Activated T-cell treated with anti-CD3 and anti-CD28 coated beads, Interleukin-2, amount 50 U/mL, for 1 hour (primary cell): ENCODE measurements at regions not wholly inside any gene's neighbourhood (a gene's known extent, or its start where the extent isn't known, plus 50 kb on each side); places are given as distances from the start of the nearest gene placed in this dataset.
"Not testable (repeated sequence)": the region's sequence is repeated elsewhere in the genome, so short reads cannot be mapped to it uniquely, and the experiment has no call there.

Experiments
- DNase-seq: peaks from one replicate; pipeline ENCODE4 v3.0.0-alpha.2; 2020

DNA sequence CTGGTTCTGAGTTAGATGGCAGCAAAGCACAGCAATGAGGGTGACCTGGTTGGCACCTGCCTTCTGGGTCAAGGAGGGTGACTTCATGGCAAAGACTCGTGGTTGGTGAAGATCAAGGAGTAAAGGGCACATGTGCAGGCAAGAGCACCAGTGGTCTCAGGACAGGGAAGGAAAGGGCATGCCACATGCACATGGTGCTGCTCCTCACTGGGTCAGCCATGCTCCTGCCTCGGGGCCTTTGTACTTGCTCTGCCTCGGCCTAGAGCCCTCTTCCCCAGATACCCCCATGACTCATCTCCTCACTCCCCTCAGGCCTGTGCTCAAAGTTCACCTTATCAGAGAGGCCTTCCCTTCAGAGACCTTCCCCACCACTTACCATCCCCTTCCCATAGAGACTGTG lies 106.7 kb upstream of the KDM7A start:
- DNase-seq = no peak

DNA sequence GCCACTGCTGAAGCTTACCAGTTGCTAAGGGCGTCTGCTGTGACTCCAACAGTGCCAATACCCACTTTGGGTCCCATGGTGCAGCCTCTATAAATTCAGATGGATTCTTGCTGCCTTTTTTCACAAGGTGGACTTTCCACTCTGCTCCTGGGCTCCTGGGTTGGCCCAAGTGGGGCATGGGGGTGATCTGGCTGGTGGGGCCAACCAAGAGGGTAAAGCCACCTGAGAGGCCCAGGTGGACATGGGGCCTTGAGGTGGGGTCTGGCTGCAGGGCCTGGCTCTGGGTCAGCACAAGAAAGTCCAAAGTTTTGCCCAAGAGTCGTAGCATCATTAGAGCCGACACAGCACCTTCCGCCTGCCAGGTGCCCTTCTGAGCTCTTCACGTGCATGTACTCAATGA lies 105.2 kb upstream of the KDM7A start:
- no peak for DNase-seq

DNA sequence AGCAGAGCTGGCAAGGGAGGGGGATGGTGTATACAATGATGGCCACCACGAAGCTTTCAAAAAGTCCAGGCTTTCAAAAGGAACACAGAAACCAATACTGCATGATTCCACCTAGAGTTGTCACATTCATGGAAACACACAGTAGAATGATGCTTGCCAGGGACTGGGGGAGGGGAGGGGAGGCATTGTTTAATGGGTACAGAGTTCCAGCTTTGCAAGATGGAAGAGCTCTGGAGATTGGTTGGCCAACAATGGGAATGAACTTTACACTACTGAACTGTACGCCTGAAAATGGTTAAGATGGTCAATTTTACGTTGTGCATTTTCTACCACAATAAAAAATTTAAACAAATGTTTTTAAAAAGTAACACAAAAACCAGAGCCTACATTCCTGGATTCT lies 104.5 kb upstream of the KDM7A start:
- no peak for DNase-seq

DNA sequence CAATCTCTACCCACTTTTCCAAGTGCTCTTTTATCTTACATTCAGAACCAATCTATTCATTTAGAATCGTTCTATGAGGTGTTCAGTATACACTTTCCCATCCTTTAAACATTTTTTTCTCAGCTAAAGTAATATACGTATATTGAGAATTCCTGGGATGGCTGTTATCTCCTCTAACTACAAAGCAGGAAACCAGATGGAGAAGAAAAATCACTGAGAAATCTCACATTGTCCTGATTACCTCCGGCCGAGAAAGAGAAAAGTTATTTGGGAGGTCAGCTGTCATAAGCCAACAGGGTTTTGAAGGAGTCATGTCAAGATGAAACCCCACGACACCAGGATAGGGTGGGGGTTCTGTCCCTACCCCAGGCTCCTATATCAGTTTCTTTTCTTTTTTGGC lies 99.2 kb upstream of the KDM7A start:
- DNase-seq = no peak

DNA sequence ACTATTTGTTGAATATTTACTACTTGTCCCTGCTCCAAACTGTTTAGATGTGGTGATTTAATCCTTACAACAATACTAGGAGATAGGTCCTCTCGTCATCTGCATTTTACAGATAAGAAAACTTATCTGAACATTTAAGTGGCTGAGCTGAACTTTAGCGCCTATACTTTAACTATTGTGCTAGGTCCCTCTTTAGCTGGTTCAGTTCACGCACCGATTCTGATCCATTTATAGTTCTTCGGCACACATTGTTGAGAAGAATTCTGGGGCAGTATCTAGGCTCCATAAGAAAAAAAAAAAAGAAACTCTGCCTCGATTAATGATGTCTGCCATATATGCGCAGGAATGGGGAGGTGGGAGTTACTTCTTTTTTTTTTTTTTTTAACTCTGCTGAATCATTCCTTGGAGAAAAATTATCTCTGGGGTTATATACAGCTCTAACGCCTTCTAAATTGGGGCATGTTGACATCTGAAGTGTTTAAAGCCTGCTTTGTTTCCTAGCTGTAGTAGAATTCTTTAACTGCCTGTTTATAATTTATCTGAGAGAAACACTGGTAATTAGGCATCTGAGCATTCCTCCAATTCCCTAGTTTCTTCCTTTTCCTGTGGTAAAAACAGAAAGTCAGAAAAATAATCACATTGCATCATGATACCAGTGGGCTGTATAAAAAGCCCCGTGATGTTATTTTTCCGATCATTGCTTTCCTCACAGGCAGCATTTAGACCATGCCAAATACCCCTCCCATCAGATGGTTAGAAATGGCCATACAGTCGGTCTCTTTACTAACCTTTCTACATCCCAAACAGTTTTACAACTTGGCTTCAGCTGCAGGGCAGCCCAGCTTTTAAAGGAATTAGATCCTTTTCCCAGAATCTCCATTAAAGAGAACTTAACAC lies 98.5 kb upstream of the KDM7A start:
- DNase-seq = no peak

DNA sequence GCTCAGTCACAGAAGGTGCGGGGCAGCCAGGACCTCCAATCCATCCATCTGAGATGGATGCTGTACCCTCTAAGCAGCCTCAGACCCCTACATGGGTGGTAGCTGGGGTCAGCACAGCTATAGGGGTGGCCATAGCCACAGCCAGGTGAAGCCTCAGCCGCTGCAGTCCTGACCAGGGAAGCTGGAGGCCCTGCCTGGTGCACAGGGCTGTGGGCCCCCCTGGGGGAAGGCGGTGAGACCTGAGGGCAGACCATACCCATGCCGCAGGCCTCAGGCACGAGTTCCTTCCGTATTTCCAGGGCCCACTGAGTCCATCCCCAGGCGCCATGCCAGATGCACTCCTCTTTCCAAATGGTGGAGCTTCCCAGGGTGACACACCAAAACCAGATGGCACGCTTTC lies 96.6 kb upstream of the KDM7A start:
- no peak for DNase-seq

DNA sequence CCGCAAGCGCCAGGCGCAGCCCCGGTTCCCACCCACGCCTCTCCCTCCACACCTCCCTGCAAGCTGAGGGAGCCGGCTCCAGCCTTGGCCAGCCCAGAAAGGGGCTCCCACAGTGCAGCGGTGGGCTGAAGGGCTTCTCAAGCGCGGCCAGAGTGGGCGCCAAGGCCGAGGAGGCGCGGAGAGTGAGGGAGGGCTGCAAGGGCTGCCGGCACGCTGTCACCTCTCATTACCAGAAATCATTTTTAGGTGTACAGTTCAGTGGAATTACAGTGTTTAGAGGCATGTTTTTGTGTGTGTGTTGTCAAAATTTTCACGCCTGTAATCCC lies 94.8 kb upstream of the KDM7A start:
- DNase-seq = not testable (repeated sequence)

DNA sequence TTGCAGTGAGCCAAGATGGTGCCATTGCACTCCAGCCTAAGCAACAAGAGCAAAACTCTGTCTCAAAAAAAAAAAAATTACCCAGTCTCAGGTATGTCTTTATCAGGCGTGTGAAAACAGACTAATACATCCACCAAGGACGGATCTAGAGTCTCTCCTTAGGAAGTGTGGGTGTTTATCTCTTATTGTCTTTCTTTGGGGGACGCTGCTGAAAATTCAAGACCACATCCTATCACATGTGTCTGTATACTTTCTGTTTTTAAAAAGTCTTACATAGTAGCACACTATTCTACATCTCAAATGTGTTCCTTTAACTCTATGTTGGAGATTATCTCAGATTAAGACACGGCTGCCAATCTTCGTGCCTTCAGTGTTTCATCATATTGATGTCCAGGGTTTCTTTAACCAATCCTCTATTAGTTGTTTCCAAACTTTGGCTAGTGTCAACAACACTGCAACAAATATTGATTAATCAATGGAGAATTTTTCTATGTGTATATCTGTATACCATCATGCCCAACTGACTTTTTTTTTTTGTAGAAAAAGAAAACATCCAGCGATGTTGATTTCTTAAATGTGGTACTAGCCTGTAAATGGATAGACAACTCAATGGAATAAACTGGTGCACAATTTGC lies 92.3 kb upstream of the KDM7A start:
- no peak for DNase-seq

DNA sequence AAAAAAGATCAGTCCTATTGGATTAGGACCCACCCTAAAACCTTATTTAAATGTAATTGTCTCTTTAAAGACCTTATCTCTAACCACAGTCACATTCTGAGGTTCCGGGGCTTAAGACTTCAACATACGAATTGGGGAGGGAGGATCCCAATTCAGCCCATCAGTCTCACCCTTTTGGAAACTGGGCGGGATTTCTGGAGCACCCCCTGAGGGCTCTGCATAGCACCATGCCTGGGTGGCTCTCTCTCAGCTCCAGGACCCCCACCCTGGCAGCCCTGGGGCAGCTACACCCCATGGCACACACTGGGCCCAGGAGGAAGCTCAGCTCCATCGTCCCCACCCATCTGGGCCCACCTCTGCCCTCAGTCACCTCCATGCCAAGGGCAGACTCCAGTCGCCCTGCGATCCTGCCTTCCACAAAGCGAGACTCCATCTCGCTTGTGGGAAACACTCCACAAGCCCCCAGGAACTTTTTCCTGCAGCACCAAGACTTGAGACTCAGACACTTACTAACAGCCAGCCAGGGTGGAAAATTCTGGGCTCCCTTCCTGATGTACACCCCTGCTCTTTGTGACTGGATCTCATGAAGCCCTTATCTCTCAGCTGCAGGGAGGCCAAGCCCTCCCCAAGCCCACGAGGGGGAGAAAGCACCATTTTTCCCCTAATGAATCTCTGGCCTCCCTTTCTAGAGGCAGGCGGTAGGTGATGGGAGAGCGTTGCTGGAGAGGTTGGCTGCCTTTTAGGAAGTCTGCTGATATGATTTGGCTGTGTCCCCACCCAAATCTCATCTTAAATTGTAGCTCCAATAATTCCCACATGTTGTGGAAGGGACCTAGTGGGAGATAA lies 90.8 kb upstream of the KDM7A start:
- DNase-seq = no peak

DNA sequence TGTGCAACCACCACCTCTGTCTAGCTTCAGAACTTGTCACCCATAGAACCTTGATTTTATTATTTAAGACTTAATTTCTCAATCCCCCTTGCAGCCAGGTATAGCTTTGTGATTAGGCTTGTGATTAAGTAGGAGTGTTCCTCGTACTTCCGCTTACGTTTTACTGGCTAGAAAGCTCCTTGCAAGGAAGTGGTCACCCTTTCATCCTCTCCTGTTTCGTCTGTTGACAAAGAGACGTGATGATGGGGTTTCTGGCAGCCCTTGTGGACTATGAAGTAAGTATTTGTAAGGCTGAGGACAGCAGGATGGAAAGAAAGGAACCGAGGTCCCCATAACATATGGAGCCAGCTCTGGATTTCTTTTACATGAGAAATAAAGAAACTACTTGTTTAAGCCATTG lies 86.5 kb upstream of the KDM7A start:
- no peak for DNase-seq

DNA sequence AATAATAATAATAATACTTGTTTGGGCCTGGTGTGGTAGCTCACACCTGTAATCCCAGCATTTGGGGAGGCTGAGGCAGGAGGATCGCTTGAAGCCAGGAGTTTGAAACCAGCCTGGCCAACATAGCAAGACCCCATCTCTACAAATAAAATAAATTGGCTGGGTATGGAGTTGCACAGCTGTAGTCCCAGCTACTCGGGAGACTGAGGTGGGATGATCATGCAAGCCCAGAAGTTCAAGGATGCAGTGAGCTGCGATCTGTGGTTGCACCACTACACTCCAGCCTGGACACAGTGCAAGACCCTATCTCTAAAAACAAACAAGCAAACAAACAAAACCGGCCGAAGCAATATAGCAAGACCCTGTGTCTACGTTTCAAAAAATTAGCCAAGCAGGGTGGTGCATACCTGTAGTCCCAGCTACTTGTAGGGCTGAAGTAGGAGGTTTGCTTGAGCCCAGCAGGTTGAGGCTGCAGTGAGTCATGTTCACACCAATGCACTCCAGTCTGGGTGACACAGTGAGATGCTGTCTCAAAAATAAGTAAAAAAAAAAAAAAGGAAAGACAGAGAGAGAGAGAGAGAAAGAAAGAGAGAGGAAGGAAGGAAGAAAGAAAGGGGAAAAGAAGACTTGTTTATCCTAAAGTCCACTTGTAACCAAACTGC lies 85.6 kb upstream of the KDM7A start:
- DNase-seq = no peak

DNA sequence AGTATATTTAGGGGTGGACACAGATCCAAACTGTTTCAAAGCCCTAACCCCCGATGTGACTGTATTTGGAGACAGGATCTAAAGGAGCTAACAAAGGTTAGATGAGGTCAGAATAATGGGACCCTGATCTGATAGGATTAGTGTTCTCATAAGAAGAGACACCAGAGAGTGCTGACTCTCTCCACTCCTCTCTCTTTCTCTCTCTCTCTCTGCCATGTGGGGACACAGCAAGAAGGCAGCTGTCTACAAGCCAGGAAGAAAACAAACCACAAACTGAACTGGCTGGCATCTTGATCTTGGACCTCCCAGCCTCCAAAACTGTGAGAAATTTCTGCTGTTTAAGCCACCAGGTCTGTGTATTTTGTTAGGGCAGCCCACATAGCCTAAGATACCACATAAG lies 84.7 kb upstream of the KDM7A start:
- DNase-seq = no peak

DNA sequence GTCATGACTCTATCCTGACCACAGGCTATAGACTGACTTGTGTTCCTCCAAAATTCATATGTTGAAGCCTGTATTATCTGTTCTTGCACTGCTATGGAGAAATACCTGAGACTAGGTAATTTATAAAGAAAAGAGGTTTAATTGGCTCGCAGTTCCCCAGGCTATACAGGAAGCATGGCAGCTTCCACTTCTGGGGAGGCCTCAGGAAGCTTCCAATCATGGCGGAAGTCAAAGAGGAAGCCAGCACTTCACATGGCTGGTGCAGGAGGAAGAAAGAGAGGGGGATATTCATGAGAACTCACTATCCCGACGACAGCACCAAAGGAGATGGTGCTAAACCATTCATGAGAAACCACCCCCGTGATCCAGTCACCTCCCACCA lies 84.3 kb upstream of the KDM7A start:
- no peak for DNase-seq

DNA sequence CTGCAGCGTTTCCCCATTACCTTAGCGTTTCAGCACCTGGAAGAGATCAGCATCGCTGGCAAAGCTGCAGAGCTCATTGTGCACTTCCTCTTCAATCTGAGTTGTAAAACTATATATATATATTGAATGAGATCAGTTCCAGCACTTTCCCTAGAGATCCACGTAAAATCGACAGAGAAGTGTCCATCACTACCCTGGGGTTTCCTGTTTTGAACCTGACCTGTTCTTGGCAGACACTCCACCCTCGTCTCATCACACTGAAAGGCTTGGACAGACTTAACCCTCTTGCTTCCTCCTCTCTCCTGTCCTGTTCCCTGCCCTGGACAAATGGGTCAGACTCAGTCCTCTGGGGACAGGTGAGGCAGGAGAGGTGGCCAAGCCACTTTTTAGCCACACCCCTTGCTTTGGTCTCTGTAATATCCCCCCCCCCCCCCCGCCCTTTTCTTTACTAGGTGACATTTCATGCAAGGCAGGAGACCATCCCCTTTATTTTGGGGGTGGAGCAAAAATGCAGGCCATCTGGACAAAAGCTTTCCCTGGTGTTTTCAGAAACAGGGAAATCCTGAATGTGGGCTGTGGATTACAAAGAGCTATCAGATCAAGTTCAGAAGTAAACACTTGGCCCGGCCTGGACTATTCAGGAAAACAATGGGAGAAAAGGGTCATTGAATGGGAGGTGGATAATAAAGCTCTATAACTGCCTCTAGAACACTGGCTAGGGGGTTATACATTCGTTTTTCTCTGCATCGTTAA lies 83.7 kb upstream of the KDM7A start:
- no peak for DNase-seq

DNA sequence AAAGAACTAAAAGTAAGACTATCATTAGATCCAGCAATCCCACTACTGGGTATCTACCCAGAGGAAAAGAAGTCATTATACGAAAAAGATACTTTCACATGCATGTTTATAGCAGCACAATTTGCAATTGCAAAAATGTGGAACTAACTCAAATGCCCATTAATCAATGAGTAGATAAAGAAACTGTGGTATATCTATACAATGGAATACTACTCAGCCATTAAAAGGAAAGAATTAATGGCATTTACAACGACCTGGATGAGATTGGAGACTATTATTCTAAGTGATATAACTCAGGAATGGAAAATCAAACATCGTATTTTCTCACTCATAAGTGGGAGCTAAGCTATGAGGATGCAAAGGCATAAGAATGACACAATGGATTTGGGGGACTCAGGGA lies 80.5 kb upstream of the KDM7A start:
- DNase-seq = not testable (repeated sequence)

DNA sequence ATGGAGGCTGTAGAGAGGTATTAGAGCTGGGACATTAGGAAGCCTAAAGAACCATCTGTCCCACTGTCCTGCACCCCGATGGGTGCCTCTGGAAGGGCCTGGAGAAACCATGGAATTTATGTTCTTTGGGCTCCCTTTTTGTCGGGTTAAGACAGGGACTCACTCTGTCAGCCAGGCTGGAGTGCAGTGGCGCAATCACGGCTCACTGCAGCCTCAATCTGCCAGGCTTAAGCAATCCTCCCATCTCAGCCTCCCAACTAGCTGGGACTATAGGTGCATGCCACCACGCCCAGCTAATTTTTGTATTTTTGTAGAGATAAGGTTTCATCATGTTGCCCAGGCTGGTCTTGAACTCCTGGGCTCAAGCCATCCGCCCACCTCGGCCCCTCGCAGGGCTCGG lies 78.2 kb upstream of the KDM7A start:
- not testable (repeated sequence) for DNase-seq

DNA sequence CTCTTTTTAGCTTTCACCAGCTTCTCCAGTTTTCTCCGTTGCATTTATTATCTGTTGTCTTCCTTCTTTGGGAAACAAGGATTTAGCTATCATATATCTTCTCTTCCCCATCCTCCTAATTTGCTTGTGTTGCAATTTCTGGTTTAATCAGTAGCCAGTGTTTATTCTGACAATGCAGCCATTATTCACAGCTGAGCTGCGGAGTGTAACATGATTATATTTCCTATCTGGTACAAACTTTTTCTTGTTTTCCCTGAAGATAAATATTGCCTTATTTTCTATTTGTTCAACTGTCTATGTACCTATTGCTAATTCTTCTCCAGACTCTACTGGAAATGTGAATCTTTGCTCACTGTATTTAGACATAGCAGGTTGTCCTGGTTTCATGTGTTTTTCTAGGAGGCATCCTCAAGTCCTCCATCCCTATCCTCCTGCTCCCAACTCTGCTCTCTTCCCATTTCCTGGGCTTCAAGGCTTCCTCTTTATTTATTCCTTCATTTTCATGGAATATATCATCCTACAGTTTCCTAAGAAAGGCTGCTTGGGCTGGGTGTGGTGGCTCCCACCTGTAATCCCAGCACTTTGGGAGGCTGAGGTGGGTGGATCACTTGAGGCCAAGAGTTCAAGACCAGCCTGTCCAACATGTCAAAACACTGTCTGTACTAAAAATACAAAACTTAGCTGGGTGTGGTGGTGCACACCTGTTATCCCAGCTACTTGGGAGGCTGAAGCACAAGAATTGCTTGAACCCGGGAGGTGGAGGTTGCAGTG lies 72.4 kb upstream of the KDM7A start:
- no peak for DNase-seq

DNA sequence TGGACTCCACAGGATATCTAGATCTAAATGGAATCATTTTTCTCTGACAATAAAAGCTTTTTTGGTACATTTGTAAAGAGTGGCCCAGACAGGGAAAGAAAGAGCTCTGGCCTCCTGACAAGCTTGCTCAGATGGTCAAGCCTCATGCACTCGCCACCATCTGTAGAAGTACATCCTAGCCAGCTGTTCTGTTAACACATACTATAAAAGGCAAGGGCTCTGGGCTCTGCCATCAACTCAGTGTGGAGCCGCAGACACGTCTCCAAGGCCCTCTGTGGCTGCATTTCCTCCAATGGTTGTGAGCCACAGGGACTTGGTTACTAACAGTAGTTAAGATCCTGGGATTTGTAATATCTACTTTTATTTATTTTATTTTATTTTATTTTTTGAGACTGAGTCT lies 70.8 kb upstream of the KDM7A start:
- no peak for DNase-seq

DNA sequence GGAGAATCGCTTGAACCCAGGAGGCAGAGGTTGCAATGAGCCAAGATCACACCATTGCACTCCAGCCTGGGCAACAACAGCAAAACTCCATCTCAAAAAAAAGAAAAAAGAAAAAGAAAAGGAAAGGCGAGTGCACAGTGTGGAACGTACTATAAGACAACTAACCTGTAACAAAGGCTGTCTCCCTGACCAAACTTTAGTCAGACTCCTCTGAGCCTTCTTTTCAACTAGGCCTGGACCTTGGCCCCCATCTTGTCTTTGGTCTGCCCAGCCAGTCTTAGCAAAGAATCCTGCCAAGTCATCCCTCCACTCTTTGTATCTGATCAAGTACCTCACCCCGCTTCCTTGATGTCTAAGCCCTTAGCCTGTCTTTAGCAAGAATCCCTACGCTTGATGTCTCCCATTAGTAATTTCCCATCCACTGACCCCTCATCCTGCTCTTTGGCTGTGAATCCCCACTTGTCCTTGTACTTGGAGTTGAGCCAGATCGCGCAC lies 68.9 kb upstream of the KDM7A start:
- no peak for DNase-seq

DNA sequence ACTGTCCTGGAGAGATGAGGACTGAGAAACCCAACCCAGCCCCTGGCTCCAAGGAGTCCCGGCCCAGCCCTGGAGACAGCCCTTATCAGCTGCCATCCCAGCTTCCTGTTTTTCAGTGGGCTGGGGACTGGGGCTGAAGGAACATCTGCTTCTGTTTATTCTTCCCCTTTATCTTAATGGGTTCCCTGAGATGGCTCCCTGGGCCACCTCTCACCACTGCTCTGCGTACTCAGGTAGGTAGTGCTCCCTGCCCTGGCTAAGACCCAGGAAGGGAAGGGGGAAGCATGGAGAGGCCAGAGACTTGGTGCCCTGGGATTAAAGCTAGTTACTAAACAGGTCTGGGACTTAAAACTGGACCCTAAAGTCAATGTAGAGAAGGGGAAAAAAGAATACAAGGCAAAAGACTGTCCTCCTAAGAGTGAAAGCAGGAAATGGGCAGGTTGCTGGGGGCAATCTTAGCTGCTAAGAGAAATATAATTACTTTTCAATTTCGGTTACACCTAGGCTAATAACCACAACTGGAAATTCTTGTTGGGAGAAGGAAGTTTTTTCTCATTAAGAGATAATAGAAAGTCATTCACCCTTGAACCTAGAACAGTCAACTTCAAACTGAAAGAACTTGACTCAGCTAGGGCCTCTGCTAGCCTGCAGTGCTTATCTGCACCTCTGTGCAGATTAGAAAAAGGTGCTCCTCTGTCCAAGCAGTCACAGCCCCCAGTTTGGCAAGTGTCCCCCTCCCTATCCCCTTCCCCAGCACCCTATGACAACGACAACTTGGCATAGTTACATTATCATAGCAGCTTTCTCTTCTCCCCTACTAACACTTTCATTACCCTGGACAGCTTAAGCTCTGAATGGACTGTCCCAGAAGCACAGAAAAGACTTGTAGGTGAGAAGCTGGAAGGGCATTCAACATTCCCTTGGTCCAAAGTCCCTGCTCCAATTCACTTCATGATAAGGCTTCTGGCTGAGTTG lies 65.6 kb upstream of the KDM7A start:
- DNase-seq = no peak

DNA sequence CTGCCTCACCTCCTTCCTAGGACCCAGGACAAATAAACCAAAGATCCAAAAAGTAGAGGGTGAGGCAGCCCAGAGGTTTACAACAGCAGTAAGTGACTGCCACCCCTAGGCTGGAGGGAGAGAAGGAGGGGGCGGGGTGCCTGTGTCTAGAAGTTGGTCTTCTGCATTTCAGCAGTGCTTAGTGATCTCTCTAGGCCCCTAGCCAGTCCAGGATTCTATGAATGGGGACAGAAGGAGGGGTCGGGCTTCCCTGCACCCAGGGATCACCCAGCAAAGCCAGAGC lies 62.8 kb upstream of the KDM7A start:
- no peak for DNase-seq
